ENCODE measurements at regions not wholly inside any gene's neighbourhood (a gene's known extent, or its start where the extent isn't known, plus 50 kb on each side); places are given as distances from the start of the nearest gene placed in this dataset.

DNA sequence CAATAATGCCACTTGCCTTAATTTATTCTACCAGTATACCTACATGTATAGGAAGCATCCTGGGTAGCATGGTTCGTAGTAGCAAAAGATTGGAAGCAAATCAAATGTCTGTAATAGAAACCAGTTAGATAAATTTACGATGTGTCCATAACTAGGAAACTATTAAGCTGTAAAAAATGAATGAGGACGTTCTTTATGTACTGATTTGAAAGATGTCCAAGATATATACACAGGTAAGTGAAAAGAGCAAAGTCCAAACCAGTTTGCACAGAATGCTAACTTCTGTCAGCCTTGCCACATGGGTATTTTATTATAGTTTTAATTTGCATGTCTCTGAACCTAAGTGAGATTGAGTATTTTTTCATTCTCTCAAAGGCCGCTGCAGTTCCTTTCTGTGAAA lies 251.8 kb upstream of the IRF2BP2 start:
- peaks cover 36% of the 10 kb centered on the region for H3K4me1 ChIP-seq (ENCODE audit: control insufficient read depth, extremely low read depth, insufficient read depth, low read length)
- no peak overlapping the region for H3K27ac ChIP-seq (ENCODE audit: control insufficient read depth, insufficient read depth, low read length)
- H3K27me3 ChIP-seq (ENCODE audit: control insufficient read depth, extremely low read depth, insufficient read depth, low read length), result no peaks in the 10 kb centered on the region
- H3K9me3 ChIP-seq (ENCODE audit: control insufficient read depth, low read depth, low read length), result peaks cover 1% of the 10 kb centered on the region
- no peak overlapping the region for H2AFZ ChIP-seq (ENCODE audit: control insufficient read depth, low read length)
- H4K20me1 ChIP-seq (ENCODE audit: control insufficient read depth, extremely low read depth, insufficient read depth, low read length), result no peaks in the 10 kb centered on the region
- FAIRE-seq (no peak), DNase-seq (ENCODE audit: low read depth, low spot score) (no peak)
- no peak overlapping the region for H3K9ac ChIP-seq (ENCODE audit: control insufficient read depth, extremely low read depth, insufficient read depth, low read length)
- no peaks in the 10 kb centered on the region for H3K36me3 ChIP-seq (ENCODE audit: control insufficient read depth in 2 of 2, extremely low read depth in 1 of 2, insufficient read depth in 2 of 2, low read length in 2 of 2)
- dilution Hi-C loops (cut with MboI; ENCODE audit: extremely low pct_ligation_motif_present, low sequenced_read_pairs), result no loop called here
- H3K4me3 ChIP-seq (ENCODE audit: control insufficient read depth in 2 of 3, extremely low read depth in 1 of 3, insufficient read depth in 2 of 3, low read depth in 1 of 3, low read length in 3 of 3), result no peak overlapping the region
- TF ChIP-seq EZH2 (IDR thresholded peaks at IDR 0.05; ENCODE audit: low read length), result no peak
- TF ChIP-seq, protein P1, sequence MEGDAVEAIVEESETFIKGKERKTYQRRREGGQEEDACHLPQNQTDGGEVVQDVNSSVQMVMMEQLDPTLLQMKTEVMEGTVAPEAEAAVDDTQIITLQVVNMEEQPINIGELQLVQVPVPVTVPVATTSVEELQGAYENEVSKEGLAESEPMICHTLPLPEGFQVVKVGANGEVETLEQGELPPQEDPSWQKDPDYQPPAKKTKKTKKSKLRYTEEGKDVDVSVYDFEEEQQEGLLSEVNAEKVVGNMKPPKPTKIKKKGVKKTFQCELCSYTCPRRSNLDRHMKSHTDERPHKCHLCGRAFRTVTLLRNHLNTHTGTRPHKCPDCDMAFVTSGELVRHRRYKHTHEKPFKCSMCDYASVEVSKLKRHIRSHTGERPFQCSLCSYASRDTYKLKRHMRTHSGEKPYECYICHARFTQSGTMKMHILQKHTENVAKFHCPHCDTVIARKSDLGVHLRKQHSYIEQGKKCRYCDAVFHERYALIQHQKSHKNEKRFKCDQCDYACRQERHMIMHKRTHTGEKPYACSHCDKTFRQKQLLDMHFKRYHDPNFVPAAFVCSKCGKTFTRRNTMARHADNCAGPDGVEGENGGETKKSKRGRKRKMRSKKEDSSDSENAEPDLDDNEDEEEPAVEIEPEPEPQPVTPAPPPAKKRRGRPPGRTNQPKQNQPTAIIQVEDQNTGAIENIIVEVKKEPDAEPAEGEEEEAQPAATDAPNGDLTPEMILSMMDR (optimal IDR thresholded peaks at IDR 0.05 in 1 of 3, IDR thresholded peaks at IDR 0.05 in 1 of 3, conservative IDR thresholded peaks at IDR 0.05 in 1 of 3; ENCODE audit: extremely low read depth in 1 of 3, insufficient read depth in 2 of 3, low read length in 3 of 3), result no peak
- H3K4me2 ChIP-seq (ENCODE audit: control insufficient read depth, extremely low read depth, insufficient read depth, low read depth, low read length), result no peak overlapping the region
- no peaks in the 10 kb centered on the region for H3K79me2 ChIP-seq (ENCODE audit: control insufficient read depth, insufficient read depth, low read length)
- H3K9me1 ChIP-seq (ENCODE audit: control insufficient read depth, extremely low read depth, insufficient read depth, low read length), result no peaks in the 10 kb centered on the region

DNA sequence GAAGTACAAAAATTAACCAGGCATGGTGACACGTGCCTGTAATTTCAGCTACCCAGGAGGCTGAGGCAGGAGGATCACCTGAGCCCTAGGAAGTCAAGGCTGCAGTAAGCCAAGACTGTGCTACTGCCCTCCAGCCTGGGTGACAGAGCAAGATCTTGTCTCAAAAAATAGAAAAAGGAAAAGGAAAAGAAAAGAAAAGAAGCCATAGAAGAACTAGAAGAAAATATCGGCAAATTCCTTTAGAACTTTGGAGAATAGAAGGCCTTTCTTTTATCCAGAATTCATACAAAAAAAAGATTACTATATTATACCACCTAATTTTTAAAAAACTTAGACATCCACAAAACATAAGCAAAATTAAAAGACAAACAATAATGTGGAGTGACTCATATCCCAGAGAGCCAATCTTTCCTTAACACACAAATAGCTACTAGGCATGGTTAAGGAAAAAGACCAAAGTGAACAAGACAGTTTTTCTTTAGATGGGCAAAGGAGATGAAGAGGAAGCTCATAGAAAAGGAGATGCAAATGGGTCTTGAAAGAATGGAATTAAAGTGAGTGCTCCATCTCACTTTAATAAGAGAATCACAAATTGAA lies 251.1 kb upstream of the IRF2BP2 start:
- FAIRE-seq, result no peak
- no peak overlapping the region for H3K27ac ChIP-seq (ENCODE audit: control insufficient read depth, insufficient read depth, low read length)
- no peaks in the 10 kb centered on the region for H3K36me3 ChIP-seq (ENCODE audit: control insufficient read depth in 2 of 2, extremely low read depth in 1 of 2, insufficient read depth in 2 of 2, low read length in 2 of 2)
- dilution Hi-C loops (cut with MboI; ENCODE audit: extremely low pct_ligation_motif_present, low sequenced_read_pairs), result no loop called here
- no peaks in the 10 kb centered on the region for H3K9me1 ChIP-seq (ENCODE audit: control insufficient read depth, extremely low read depth, insufficient read depth, low read length)
- no peak overlapping the region for H3K9ac ChIP-seq (ENCODE audit: control insufficient read depth, extremely low read depth, insufficient read depth, low read length)
- H3K79me2 ChIP-seq (ENCODE audit: control insufficient read depth, insufficient read depth, low read length), result no peaks in the 10 kb centered on the region
- H3K4me2 ChIP-seq (ENCODE audit: control insufficient read depth, extremely low read depth, insufficient read depth, low read depth, low read length), result no peak overlapping the region
- no peaks in the 10 kb centered on the region for H3K27me3 ChIP-seq (ENCODE audit: control insufficient read depth, extremely low read depth, insufficient read depth, low read length)
- no peak overlapping the region for H3K4me3 ChIP-seq (ENCODE audit: control insufficient read depth in 2 of 3, extremely low read depth in 1 of 3, insufficient read depth in 2 of 3, low read depth in 1 of 3, low read length in 3 of 3)
- TF ChIP-seq EZH2 (IDR thresholded peaks at IDR 0.05; ENCODE audit: low read length), result no peak
- TF ChIP-seq, protein P1 (optimal IDR thresholded peaks at IDR 0.05 in 1 of 3, IDR thresholded peaks at IDR 0.05 in 1 of 3, conservative IDR thresholded peaks at IDR 0.05 in 1 of 3; ENCODE audit: extremely low read depth in 1 of 3, insufficient read depth in 2 of 3, low read length in 3 of 3), result no peak
- no peak overlapping the region for H2AFZ ChIP-seq (ENCODE audit: control insufficient read depth, low read length)
- H4K20me1 ChIP-seq (ENCODE audit: control insufficient read depth, extremely low read depth, insufficient read depth, low read length), result no peaks in the 10 kb centered on the region
- peaks cover 1% of the 10 kb centered on the region for H3K9me3 ChIP-seq (ENCODE audit: control insufficient read depth, low read depth, low read length)
- H3K4me1 ChIP-seq (ENCODE audit: control insufficient read depth, extremely low read depth, insufficient read depth, low read length), result peaks cover 30% of the 10 kb centered on the region
- DNase-seq (ENCODE audit: low read depth, low spot score), result no peak
